HUES6 (cell line): ENCODE measurements at regions not wholly inside any gene's neighbourhood (a gene's known extent, or its start where the extent isn't known, plus 50 kb on each side); places are given as distances from the start of the nearest gene placed in this dataset.

Source experiments
- H3K27ac ChIP-seq: 2 replicates; pipeline ENCODE4 v1.7.0; 2013; ENCODE audit warnings: low read depth, mild to moderate bottlenecking, low read length, inconsistent platforms
- H3K27me3 ChIP-seq: 2 replicates; pipeline ENCODE4 v1.6.1; 2013; ENCODE audit warnings: low read length; ENCODE audit not compliant: control insufficient read depth, insufficient read depth
- H3K36me3 ChIP-seq: 2 replicates; pipeline ENCODE4 v1.6.1; 2013; ENCODE audit warnings: low read length; ENCODE audit not compliant: control insufficient read depth, insufficient read depth
- H3K4me1 ChIP-seq: 2 replicates; pipeline ENCODE4 v1.6.1; 2013; ENCODE audit warnings: low read length; ENCODE audit not compliant: control insufficient read depth, insufficient read depth
- H3K4me3 ChIP-seq: 2 replicates; pipeline ENCODE4 v1.5.1; 2013; ENCODE audit warnings: low read depth, low read length
- H3K9ac ChIP-seq: one replicate; pipeline ENCODE4 v1.6.1; 2013; ENCODE audit warnings: mild to moderate bottlenecking, low read length
- H3K9me3 ChIP-seq: 2 replicates; pipeline ENCODE4 v1.6.1; 2013; ENCODE audit warnings: low read depth, low read length; ENCODE audit not compliant: control insufficient read depth, insufficient read depth

DNA sequence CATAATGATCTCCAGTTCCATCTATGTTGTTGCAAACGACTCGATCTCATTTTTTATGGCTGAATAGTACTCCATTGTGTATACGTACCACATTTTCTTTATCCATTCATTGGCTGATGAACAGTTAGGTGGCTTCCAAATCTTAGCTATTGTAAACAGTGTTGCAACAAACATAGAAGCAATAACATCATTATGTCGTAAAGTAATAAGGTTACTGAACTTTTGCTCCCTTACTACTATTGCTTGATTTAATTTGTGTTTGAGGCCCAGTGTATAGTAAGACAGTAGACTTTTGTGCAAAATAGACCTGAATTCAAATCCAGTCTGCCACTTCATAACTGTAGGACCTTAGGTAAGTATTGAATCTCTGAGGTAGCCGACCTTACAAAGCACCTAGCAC lies 200.1 kb upstream of the CELF2 start:
- H3K9ac ChIP-seq, result no peak overlapping the region
- H3K36me3 ChIP-seq, result no peaks in the 10 kb centered on the region
- peaks cover 11% of the 10 kb centered on the region; the same call in 1 of the 2 replicates for H3K9me3 ChIP-seq
- no peak overlapping the region for H3K27ac ChIP-seq
- H3K4me3 ChIP-seq, result no peak overlapping the region
- H3K27me3 ChIP-seq, result no peaks in the 10 kb centered on the region
- no peaks in the 10 kb centered on the region for H3K4me1 ChIP-seq

DNA sequence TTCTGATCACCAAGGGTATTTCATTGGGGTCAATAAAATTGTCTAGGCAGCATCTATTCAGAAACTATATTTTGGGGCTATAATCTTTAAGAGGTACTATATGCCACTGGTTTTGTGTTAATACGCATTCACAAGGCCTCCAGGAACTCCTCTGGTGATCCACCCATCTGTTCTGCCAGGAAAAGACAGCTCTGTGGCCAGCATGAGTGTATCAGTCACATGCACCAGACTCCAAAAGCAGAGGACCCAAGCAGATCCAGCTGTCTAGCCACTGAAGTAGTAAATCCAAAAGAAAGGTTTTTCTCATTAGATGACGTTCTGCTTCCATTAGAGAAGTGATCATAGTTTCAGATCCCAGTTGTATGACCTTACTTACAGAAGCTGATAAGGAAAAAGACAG lies 199.6 kb upstream of the CELF2 start:
- Histone ChIP-seq H3K4me3 (no peak overlapping the region), H3K36me3 (no peaks in the 10 kb centered on the region), H3K9ac (no peak overlapping the region), H3K27me3 (no peaks in the 10 kb centered on the region), H3K4me1 (no peaks in the 10 kb centered on the region), H3K9me3 (peaks cover 11% of the 10 kb centered on the region; the same call in 1 of the 2 replicates), H3K27ac (no peak overlapping the region)

DNA sequence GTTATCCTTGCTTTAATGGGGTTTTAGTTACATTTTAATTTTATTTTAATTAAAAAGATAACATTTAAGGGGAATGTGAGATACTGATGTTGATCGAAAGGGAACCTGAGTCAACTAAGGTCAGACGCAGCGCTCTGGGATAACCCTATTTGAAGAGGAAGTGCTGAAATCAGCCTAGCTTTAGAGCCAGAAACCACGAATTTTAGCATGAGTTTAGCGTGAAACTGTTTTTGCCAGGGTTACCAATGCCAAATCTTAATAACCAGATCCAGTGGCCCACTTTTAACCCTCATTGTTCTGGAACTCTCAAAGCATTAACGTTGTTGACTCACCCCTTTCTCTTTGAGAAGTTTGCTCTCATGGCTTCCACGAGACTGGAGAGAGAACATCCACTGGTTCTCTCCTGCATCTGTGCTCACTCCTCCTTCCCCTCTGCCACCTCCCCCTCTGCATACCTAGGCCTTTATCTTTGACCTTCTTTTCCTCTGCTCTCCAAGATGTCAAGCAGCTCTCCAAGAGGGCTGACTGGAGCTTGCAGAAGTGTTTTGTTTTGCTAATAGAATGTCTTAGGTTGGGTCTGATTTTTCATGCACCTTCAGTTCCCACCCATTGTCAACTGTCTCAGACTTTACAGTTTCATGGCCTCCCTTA lies 198.3 kb upstream of the CELF2 start:
- Histone ChIP-seq H3K4me1 (no peaks in the 10 kb centered on the region), H3K9ac (no peak overlapping the region), H3K27ac (no peak overlapping the region), H3K9me3 (peaks cover 11% of the 10 kb centered on the region; the same call in 1 of the 2 replicates), H3K27me3 (no peaks in the 10 kb centered on the region), H3K36me3 (no peaks in the 10 kb centered on the region), H3K4me3 (no peak overlapping the region)

DNA sequence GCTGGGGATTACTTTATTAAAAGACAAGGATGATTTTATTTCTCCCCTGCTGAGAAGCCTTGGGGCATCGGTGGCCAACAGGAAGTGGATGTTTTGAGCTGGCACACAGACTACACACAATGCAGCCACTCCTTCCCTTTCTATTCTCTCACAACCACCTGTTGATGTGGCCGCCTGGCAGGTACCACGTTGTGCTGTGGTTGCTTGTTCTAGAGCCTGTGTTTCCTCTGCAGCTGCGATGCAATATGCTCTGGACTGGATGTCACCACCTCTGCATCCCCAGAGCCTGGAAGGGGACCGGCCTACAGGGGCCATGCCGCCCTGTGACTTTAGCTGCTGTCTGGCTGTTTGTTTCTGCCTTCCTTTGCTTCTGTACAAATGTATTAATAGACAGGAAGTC lies 195.7 kb upstream of the CELF2 start:
- no peak overlapping the region for H3K9ac ChIP-seq
- H3K9me3 ChIP-seq, result peaks cover 11% of the 10 kb centered on the region; the same call in 1 of the 2 replicates
- H3K27ac ChIP-seq, result no peak overlapping the region
- H3K36me3 ChIP-seq, result no peaks in the 10 kb centered on the region
- no peaks in the 10 kb centered on the region for H3K4me1 ChIP-seq
- H3K27me3 ChIP-seq, result no peaks in the 10 kb centered on the region
- no peak overlapping the region for H3K4me3 ChIP-seq

DNA sequence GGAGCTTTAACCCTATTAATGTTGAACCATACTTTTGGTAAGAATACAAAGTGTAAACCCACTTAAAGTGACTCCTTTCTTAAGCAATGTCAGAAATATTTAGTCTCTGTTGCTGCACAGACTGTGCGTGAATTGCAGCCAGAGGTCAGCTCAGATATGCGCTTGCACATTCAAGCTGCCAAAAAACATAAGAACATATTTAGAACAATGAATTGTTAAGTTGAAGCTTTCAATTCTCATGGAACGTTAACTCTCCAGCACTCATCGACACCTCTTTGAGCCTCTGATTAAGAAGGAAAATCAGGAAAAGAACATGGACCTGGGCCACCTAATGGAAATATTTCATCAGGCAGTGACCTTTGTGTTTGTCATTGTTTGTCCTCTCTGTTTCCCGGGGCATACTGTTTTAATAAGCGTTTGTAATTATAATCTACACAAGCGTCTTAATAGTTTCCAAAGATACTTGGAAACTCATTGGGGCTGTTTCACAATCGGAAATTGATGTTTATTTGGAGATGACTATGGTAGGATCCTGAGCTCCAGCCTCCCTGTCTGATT lies 193.0 kb upstream of the CELF2 start:
- no peak overlapping the region for H3K9ac ChIP-seq

DNA sequence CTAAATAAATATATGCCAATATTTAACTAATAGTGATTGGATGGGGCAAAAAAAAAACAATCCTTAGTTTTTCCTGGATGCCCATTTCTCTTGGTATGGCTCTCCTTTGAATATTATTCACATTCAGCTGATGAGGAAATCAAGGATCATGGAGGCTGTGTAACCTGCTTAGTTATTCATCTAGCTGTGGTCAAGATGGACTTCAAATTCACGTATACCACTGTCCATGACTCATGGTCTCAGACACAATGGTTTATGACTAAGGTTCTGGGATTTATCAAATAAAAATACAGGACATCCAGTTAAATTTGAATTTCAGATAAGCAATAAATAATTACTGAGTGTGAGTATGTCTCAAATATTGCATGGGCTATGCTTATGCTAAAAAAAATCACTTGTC lies 191.5 kb upstream of the CELF2 start:
- Histone ChIP-seq H3K27ac (no peak overlapping the region), H3K9me3 (no peaks in the 10 kb centered on the region), H3K27me3 (no peaks in the 10 kb centered on the region), H3K4me1 (no peaks in the 10 kb centered on the region), H3K4me3 (no peak overlapping the region), H3K9ac (no peak overlapping the region), H3K36me3 (no peaks in the 10 kb centered on the region)

More for the DNA sequence above, 193.0 kb upstream of the CELF2 start:
- H3K9me3 ChIP-seq, result peaks cover 4% of the 10 kb centered on the region; the same call in 1 of the 2 replicates
- H3K27ac ChIP-seq, result no peak overlapping the region
- no peaks in the 10 kb centered on the region for H3K27me3 ChIP-seq
- no peak overlapping the region for H3K4me3 ChIP-seq
- H3K36me3 ChIP-seq, result no peaks in the 10 kb centered on the region
- H3K4me1 ChIP-seq, result no peaks in the 10 kb centered on the region

DNA sequence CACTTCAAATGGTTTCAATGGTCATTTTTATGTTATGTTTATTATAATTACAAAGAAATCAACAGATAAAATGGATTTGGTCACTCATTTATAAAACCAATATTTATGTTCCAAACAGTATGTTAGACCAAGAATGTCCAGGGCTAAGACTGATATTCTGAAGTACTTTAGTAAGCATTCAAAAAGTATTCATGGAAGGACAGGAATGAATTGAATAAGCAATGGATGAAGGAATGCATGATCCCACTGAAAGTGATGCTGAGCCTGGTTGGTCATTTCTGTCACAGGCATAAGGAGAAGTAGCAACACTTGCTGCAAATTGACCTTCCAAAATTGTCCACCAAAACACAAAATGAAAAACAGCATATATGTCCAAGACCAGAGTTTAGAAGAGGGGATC lies 189.0 kb upstream of the CELF2 start:
- H3K27ac ChIP-seq, result no peak overlapping the region
- H3K4me1 ChIP-seq, result no peaks in the 10 kb centered on the region
- no peaks in the 10 kb centered on the region for H3K27me3 ChIP-seq
- no peaks in the 10 kb centered on the region for H3K9me3 ChIP-seq
- no peaks in the 10 kb centered on the region for H3K36me3 ChIP-seq
- H3K4me3 ChIP-seq, result no peak overlapping the region
- no peak overlapping the region for H3K9ac ChIP-seq

DNA sequence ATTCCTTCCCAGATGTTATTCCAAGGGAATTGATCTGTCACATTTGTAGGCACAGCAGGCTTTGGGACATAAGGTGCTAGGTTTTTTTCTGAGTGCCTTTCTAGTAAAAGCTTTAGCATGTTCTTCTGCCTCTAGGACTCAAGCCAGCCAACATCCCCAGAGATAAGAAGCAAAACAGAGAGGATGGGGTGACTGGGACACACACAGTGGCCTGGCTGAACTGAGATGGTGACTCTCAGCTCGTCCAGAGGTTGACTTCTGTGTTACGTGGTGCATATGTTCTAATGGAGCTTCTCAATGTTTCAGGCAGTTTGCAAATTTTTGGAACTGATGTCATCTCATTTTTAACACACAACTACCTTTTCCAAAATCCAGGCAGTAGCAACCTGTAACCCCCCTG lies 188.1 kb upstream of the CELF2 start:
- H3K36me3 ChIP-seq, result no peaks in the 10 kb centered on the region
- H3K4me1 ChIP-seq, result no peaks in the 10 kb centered on the region
- H3K9ac ChIP-seq, result no peak overlapping the region
- no peaks in the 10 kb centered on the region for H3K27me3 ChIP-seq
- H3K4me3 ChIP-seq, result no peak overlapping the region
- H3K27ac ChIP-seq, result no peak overlapping the region
- H3K9me3 ChIP-seq, result peaks cover 3% of the 10 kb centered on the region; the same call in 1 of the 2 replicates

DNA sequence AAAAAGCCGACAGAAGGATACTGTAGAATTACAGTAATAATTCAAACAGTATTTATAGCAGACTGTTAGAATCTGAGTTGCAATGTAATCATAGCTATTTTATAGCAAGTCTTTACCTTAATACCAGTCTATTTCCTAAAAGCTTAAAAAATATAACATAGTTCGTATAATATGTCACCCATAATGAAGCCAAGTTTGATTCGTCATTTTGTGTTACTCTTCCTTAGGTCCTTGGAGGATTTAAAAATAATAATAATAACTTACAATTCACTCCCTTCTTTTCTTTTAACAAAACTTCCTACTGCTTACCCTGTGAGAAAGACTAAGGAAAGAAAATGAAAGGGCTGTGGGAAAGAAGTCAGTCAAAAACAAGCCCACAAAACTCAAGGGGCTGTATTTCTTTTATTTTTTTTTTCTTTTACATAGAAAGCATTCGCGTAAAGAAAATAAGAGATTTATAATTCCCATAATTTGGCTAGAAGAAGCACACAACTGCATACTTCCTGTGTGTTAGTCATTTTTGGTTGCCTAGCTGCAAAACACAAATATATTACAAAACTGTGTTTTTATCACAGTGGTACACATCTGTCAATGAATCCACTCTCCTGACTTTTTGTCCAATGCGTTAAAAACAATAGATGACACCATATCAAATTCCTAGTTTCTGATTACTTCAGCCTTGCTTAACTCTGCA lies 187.2 kb upstream of the CELF2 start:
- Histone ChIP-seq H3K9ac (no peak overlapping the region), H3K27me3 (no peaks in the 10 kb centered on the region), H3K27ac (no peak overlapping the region), H3K4me1 (no peaks in the 10 kb centered on the region), H3K9me3 (peaks cover 3% of the 10 kb centered on the region; the same call in 1 of the 2 replicates), H3K4me3 (no peak overlapping the region), H3K36me3 (no peaks in the 10 kb centered on the region)

DNA sequence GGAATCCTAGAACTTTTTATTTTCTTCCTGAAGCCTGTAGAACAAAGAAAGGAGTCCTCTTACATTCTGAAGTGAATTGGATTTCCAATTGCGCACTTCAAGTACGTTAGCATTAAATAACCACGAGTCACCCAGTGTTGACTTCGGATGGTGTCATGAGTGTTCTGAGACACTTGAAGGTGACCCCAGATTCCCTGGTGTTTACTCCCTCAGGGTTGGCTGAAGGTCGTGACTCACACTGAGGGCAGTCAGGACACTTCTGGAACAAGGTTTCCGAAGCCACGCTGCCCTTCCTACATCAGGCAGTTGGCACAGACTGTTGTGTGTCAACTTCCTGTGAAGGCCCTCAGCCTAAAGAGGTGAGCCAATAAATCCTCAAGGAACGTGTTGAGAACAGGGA lies 186.6 kb upstream of the CELF2 start:
- Histone ChIP-seq H3K4me3 (no peak overlapping the region), H3K9ac (no peak overlapping the region), H3K27me3 (no peaks in the 10 kb centered on the region), H3K9me3 (peaks cover 3% of the 10 kb centered on the region; the same call in 1 of the 2 replicates), H3K4me1 (no peaks in the 10 kb centered on the region), H3K36me3 (no peaks in the 10 kb centered on the region), H3K27ac (no peak overlapping the region)

DNA sequence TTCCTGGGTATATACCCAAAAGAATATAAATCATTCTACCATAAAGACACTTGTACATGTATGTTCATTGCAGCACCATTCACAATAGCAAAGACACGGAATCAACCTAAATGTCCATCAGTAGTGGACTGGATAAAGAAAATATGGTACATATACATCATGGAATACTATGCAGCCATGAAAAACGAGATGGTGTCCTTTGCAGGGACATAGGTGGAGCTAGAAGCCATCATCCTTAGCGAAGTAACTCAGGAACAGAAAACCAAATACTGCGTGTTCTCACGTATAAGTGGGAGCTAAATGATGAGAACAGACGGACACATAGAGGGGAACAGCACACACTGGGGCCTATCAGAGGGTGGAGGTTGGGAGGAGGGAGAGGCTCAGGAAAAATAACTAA lies 183.7 kb upstream of the CELF2 start:
- H3K4me3 ChIP-seq, result no peak overlapping the region
- no peak overlapping the region for H3K27ac ChIP-seq
- H3K9me3 ChIP-seq, result peaks cover 3% of the 10 kb centered on the region
- H3K36me3 ChIP-seq, result no peaks in the 10 kb centered on the region
- H3K4me1 ChIP-seq, result no peaks in the 10 kb centered on the region
- no peaks in the 10 kb centered on the region for H3K27me3 ChIP-seq
- no peak overlapping the region for H3K9ac ChIP-seq
